IPS-18c (cell line): ENCODE measurements at regions not wholly inside any gene's neighbourhood (a gene's known extent, or its start where the extent isn't known, plus 50 kb on each side); places are given as distances from the start of the nearest gene placed in this dataset.

Experiments used
- H3K4me3 ChIP-seq: 2 replicates; pipeline ENCODE4 v1.7.0; 2013; ENCODE audit warnings: low read depth, mild to moderate bottlenecking, low read length, moderate library complexity; ENCODE audit not compliant: insufficient read depth
- H3K9me3 ChIP-seq: one replicate; pipeline ENCODE4 v1.6.1; 2013; ENCODE audit warnings: mild to moderate bottlenecking, low read length, moderate library complexity; ENCODE audit not compliant: control insufficient read depth, insufficient read depth

DNA sequence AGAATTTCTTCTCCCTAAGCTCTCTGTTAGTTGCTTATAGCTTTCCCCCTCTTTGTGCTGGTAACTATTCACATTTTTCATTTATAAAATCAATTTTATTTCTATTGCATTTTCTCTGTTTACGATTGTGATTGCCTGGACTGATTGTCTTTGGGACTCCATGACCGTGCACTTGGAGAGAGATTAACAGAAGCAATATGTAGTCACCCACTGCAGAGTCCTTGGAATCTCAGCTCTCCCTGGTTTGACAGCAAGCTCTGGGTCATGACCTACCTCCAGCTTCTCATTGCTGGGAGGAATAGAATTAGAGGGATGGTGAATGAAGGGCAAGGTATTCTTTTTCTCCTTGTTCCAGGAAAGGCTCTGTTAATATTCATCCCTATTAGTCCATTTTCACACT, 398.2 kb downstream of the AACS start:
- no peaks in the 10 kb centered on the region for H3K9me3 ChIP-seq
- no peak overlapping the region for H3K4me3 ChIP-seq

DNA sequence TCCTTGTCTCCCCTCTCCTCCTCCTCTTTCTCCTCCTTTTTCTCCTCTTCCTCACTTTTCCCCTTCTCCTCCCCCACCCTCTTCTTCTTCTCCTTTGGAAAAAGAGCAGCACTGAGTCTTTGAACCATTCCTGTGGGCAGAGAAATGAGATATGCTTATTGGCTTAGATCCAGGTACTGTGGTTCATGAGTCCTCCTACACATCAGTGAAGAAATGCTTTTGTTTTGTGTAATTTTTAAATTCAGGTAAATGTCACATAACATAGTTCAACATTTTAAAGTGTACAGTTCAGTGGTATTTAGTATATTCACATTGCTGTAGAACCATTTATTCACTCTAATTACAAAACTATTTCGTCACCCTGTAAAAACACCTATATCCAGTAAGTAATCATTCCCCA, 402.1 kb downstream of the AACS start:
- no peak overlapping the region for H3K4me3 ChIP-seq
- H3K9me3 ChIP-seq = no peaks in the 10 kb centered on the region

DNA sequence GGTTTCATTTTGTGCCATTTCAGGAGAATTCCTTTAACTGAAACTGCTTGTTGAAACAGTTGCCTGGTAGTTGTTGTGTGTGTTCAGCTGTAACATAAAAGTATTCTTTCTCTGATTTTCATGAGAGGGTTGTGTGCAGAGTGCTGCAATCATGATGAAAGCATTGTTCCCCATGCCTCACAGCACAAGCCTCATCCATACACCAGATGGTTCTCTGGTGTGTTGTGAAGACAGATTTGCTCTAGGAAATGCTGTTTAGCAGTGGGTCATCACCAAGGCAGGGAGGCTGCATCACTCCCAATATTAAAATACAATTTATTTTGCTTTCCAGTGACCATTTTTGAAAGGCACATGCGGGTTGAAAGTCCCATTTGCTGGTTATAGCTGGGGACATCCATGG, 404.4 kb downstream of the AACS start:
- Histone ChIP-seq H3K9me3 (no peaks in the 10 kb centered on the region), H3K4me3 (no peak overlapping the region)

DNA sequence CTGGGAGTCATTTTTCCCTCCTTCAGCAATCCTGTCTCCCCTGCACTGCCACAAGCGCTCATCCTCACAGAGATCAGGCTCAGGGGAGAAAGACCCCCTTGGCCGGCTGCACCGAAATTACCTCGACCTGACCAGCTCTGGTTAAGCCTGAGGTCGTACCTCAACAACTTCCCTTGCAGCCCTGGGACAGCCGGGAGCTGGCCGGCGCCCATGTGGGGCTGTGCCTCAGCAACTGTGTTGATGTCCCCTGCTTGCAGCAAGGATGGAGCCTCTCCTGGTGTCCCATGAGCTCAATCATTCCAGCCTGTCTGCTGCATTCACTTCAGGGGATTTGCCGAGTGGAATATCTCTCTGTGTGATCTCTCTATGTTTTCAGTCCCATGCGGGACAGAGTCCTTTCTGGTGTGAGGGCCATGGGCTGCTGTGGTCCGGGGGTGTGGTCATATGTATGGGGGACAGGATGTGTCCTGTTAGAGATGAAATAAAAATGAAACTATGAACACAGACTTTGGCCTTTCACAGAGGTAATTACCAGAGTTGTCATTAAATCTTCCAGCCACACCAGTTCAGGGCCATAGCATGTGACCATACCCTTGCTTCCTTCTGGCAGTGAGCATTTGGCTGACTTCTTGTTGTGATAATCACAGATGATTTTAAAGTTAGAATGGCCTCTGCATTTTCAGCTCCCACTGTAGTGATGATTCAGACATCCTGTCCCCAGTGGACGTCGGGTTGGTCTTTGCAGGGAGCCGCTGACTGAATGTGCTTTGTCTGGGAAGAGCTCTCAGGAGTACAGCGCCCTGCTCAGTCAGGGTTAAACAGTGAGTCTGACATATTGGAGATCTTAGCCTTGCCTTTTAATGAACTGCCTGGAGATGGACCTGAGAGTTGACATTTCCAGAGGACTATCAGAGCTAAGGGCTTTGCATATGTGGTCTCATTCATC, 405.9 kb downstream of the AACS start:
- Histone ChIP-seq H3K4me3 (no peak overlapping the region), H3K9me3 (no peaks in the 10 kb centered on the region)

DNA sequence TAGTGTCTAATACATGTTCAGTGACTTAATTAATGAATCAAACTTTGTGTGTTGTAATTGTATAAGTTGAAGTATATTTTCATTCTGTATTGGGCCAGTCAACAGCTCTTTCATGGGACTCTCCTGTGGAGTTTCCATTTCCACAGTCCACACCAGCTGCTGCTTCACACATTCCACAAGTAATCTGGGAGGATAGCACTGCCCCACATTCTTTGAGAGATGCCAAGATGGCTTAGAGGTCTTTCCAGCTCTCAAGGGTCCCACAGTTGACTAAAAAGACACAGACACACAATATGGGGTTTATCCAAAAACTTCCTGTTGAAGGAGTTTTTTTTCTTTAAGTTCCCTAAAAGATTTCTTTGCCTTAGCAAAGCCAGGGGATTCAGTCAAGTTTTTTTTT, 408.3 kb downstream of the AACS start:
- H3K9me3 ChIP-seq = no peaks in the 10 kb centered on the region
- H3K4me3 ChIP-seq = no peak overlapping the region

DNA sequence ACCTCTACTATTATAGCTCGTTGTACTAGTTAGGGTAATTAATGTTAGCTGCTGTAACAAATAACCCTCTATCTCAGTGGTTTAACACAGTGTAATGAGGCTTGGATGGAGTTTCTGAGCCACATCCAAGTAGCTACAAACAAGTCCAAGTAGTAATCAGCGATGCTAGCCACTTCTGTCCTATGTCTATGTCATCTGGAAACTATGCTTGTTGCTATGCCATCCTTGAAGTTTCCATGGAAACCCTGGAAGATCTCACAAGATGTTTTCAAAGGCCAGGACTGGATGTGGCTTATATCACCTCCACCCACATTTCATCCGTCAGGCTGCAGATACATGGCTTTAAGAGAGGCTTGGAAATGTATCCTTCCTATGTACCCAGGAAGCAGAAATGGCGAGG, 422.1 kb downstream of the AACS start:
- H3K9me3 ChIP-seq = no peaks in the 10 kb centered on the region
- H3K4me3 ChIP-seq = no peak overlapping the region

DNA sequence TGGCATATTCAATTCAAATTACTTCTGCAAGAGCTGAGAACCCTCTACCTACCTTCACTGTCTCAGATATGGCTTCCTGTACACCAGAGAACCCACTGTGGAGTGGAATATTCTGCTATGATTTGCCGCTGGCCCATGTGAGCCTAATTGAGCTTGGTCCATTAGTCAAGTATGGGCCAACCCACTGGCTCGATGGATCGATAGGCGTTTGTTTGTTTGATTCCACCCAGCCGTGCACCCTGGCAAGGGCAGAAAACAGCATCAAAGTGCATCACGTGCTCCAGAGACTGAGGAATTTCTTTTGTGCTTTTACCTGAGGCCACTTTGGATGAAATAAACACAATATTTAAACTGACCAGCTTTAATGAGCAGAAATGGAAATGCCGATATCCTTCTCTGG, 426.3 kb downstream of the AACS start:
- no peaks in the 10 kb centered on the region for H3K9me3 ChIP-seq
- H3K4me3 ChIP-seq = no peak overlapping the region

DNA sequence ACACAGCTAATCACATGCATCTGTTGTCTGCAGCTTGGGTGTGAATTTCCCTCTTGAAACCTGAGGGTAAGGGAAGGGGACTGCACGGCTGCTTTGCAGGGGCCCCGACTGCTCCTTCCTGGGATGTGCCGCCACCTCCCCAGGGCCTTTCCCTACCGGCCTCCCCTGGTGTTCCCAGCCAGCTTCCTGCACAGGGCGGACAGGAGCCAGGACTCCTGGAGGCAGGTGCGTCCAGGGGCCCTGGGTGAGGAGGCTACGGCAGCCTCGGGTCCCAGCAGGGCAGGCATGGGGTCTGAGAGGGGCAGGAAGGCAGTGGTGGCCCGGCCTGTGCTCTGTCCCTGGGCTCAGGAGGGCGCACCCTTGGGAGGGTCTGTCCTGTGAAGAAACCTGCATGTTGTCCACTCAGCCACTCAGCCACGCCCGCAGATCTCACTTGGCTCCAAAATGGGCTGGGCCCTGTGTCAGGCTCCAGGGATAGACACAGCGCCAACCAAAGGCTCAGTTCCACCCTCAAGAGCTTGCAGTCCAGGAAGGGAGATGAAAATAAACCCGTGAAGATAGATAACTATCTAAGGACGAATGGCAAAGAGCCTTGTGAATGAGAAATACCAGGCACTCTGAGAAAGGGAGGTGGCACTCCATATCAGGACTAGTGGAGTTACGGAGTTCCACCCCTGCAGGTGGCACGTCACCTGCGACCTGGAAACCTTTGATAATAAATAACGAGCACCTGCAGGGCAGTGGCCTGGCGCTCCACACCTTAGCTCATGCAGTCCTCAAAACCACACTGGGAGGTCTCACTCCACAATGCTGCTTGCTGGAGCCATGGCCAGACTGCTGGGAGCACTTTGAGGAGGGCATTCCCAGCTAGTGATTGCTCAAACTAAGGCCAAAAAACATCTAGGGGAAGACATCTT, 427.4 kb downstream of the AACS start:
- no peak overlapping the region for H3K4me3 ChIP-seq
- no peaks in the 10 kb centered on the region for H3K9me3 ChIP-seq

DNA sequence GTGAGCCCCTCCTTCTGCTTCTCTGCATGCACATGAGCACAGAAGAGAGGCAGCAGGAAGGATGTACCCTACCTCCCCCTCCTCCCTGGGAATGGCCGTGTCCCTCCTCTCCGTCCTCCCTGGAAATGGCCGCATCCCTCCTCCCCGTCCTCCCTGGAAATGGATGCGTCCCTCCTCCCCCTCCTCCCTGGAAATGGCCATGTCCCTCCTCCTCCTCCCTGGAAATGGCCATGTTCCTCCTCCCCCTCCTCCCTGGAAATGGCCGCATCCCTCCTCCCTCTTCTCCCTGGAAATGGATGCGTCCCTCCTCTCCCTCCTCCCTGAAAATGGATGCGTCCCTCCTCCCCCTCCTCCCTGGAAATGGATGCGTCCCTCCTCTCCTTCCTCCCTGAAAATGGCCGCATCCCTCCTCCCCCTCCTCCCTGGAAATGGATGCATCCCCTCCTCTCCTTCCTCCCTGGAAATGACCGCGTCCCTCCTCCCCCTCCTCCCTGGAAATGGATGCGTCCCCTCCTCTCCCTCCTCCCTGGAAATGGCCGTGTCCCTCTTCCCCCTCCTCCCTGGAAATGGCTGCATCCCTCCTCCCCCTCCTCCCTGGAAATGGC, 428.6 kb downstream of the AACS start:
- no peaks in the 10 kb centered on the region for H3K9me3 ChIP-seq
- no peak overlapping the region for H3K4me3 ChIP-seq

DNA sequence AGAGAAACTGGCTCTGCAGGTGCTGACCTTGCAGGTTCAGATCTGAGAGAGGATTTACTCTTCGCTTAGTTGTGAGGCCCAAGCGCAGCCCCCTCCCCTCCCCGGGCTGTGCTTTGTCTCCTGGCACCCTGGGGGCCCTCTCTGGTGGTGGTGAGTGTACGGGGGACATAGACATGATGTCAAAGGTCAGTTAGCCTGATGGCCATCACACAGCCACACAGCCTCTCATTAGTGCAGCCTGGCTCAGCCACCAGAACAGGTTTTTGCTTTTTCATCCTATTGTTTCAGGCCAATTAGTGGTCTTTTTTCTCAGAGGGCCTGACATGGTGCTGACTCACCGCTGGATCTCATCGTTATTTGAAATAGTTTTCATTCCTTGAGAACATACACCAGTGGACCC, 437.9 kb downstream of the AACS start:
- H3K4me3 ChIP-seq = no peak overlapping the region
- H3K9me3 ChIP-seq = no peaks in the 10 kb centered on the region

DNA sequence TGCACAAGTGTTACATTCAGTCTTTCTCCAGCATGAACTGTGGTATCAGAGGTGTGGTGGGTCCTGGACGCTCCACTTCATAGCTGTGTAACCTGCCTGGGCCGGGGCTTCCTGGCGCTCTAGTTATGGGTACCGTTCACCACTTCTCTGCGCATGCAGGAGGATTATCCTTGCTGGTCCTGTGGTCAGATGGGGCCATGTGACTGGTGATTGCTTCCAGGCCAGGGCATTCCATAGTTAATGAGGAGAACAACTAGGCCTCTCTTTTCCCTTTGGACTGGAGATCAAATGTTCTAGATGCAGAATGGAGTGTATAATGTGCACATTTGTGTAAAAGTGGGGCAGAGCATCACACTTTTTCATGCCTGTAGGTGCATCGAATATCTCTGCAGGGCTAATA, 444.0 kb downstream of the AACS start:
- H3K9me3 ChIP-seq = no peaks in the 10 kb centered on the region
- H3K4me3 ChIP-seq = no peak overlapping the region

DNA sequence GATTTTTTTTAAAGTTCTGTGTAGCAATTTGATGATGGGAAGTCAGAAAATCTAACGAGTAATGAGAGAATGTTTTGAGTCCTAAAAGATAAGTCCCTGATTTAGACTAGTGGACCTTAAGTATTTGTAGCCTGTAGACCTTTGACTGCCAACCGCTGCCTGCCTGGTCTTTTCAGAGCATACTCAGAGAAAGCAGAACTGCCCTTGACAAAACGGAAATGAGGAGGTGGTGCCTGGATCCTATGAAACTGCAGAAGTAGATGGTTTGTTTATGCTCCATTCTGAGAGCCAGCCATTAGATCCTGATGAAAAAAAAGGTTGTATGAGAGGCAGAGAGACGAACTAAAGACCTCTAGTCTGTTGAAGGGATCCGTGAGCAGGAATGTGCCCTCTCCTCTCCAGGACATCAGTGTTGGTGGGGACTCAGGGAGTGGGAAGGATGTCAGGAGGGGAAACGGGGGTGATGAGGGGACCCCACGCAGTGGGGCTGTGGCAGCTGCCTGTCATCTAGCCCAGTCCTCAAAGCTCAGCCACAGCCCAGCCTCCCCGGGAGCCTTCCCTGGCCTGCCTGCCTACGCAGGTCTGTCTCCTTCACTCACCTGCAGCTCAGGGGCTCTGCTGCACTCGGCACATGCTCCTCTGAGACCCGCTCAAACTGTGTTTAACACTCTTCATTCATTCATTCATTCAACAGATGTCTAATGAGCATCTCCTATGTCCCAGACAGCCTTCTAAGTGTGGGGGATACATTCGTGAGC, 447.5 kb downstream of the AACS start:
- no peaks in the 10 kb centered on the region for H3K9me3 ChIP-seq

DNA sequence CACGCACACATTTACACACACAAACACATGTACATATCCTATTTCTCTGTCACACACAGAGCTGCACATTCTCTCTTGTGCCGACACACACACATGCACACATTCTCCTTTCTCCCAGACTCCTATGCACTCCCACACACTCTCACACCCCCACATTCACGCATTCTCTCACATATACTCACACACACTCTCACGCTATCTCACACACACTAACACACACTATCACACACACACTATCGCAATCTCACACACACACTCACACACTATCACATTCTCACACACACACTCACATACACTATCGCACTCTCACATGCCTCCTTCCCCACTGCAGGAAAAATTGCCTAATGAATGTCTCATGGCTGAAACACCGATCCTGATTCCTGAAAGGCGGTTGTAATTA, 450.7 kb downstream of the AACS start:
- no peaks in the 10 kb centered on the region for H3K9me3 ChIP-seq
- H3K4me3 ChIP-seq = no peak overlapping the region

More for the DNA sequence above, 447.5 kb downstream of the AACS start:
- H3K4me3 ChIP-seq = no peak overlapping the region

DNA sequence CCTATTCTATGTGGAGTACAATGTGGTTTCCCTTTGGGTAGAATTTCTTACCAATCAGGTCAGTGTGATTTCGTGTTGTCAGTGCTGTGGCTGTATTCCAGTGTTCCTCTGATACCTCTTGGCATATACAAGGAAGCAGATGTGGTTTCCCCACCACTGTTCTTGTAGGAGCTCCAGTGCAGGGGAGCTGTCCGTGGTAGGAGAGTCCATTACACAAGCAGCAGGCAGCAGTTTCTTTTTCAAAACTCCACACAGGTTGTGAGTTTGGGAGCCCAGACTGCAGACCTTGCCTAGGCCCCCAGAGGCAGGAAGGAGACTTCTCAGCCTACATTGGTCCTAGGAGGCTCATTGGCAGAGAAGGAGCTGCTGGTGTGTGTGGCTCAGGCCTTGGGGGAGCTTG, 452.8 kb downstream of the AACS start:
- Histone ChIP-seq H3K9me3 (peaks cover 4% of the 10 kb centered on the region), H3K4me3 (no peak overlapping the region)

DNA sequence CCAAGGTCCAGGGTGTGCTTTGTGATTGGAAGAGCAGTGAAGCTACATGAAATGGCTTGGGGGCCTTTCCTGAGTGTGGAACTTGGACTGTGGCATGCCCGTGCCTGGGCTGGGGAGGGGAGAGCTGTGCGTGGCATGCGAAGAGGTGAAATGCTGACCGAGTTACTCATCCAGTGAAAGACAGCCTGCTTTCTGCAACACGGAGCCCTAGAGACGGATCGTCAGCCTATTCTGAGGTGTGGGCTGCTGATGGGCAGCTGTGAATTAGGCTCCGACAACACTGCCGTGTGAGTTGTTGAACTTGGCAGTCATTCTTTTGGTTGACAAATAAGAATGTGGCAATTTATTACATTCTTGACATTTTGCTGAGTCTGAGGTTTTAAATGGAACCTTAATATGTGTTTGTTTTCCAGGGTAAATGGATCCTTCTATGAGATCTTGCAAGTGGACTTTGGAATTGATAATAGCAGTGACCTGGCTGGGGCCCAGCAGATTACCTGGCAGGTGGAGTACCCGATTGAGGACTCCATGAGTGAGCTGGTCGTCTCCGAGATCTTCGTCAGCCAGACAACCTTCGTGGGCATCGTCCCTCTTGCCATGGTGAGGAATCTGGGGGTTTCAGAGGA, 453.9 kb downstream of the AACS start:
- no peak overlapping the region for H3K4me3 ChIP-seq
- peaks cover 4% of the 10 kb centered on the region for H3K9me3 ChIP-seq

DNA sequence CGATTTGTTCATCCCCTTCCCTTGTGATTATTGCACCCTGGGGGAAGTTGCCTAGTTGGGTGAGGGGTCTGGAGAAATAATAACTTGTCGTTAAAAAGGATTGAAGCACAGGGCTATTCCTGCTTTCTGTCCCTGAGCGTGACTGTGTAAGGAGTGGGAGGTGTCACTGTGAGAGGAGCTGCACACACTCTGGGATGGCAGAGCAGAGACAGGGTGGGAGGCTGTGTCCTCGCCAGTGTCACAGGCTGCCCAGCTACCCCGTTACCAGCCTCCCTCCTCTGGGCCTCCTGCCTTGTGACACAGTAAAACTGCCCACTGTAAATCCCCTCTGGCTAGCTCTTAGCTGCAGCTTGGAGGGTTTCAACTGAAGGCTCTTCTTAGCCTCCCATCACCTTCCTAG, 460.6 kb downstream of the AACS start:
- peaks cover 4% of the 10 kb centered on the region for H3K9me3 ChIP-seq

DNA sequence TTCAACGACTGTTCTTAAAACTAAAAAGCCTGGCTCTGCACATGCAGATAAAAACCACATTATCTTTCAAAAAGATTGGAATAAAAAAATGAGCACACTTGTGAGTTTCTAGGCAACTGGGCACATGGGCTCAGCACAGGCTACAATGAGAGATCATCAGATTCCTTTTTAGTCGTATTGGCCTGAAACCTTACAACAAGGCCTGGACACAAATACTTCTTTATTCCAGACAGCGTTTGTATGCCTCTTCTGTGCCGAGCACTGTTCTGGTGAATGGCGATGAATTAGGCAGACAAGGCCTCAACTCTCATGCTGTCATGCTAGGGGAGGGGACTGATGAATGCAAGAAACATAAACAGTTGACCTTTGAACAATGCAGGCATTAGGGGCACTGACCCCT, 463.0 kb downstream of the AACS start:
- Histone ChIP-seq H3K4me3 (no peak overlapping the region), H3K9me3 (no peaks in the 10 kb centered on the region)

More for the DNA sequence above, 460.6 kb downstream of the AACS start:
- no peak overlapping the region for H3K4me3 ChIP-seq
